GM19351 (cell line): ENCODE measurements at regions not wholly inside any gene's neighbourhood (a gene's known extent, or its start where the extent isn't known, plus 50 kb on each side); places are given as distances from the start of the nearest gene placed in this dataset.

ENCODE experiments used
- ATAC-seq: cut with Tn5 transposase; IDR thresholded peaks from one replicate; pipeline ENCODE4 v1.9.1; 2021; ENCODE audit warnings: mild to moderate bottlenecking, moderate library complexity; ENCODE audit not compliant: unreplicated experiment

GRCh38 chr9:129275626-129276247 is 97.7 kb upstream of the IER5L start:
- no peak for ATAC-seq

GRCh38 chr9:129273941-129274684 is 96.1 kb upstream of the IER5L start:
- no peak for ATAC-seq

- no peak for ATAC-seq
Measured at GRCh38 chr9:129273136-129273895, 95.3 kb upstream of the IER5L start.

- ATAC-seq: no peak
Measured at GRCh38 chr9:129272348-129273025, 94.4 kb upstream of the IER5L start.

GRCh38 chr9:129270903-129271431 is 92.9 kb upstream of the IER5L start:
- no peak for ATAC-seq

- peak; percentile 76 for ATAC-seq
Measured at GRCh38 chr9:129270205-129270604, 92.1 kb upstream of the IER5L start.

GRCh38 chr9:129267141-129267540 is 89.1 kb upstream of the IER5L start:
- ATAC-seq: no peak

- ATAC-seq: no peak
Measured at GRCh38 chr9:129266536-129266935, 88.5 kb upstream of the IER5L start.

- ATAC-seq: no peak
Measured at GRCh38 chr9:129264388-129264787, 86.3 kb upstream of the IER5L start.

- no peak for ATAC-seq
Measured at GRCh38 chr9:129263836-129264235, 85.8 kb upstream of the IER5L start.

GRCh38 chr9:129262261-129262660 is 84.2 kb upstream of the IER5L start:
- no peak for ATAC-seq

- no peak for ATAC-seq
Measured at GRCh38 chr9:129259375-129259774, 81.3 kb upstream of the IER5L start.

- no peak for ATAC-seq
Measured at GRCh38 chr9:129258823-129259301, 80.8 kb upstream of the IER5L start.

GRCh38 chr9:129258124-129258822 is 80.2 kb upstream of the IER5L start:
- no peak for ATAC-seq

- no peak for ATAC-seq
Measured at GRCh38 chr9:129256959-129257713, 79.1 kb upstream of the IER5L start.

- no peak for ATAC-seq
Measured at GRCh38 chr9:129254566-129255287, 76.7 kb upstream of the IER5L start.

- no peak for ATAC-seq
Measured at GRCh38 chr9:129253803-129254381, 75.8 kb upstream of the IER5L start.

- ATAC-seq: no peak
Measured at GRCh38 chr9:129252937-129253802, 75.1 kb upstream of the IER5L start.
